ENCODE measurements at regions not wholly inside any gene's neighbourhood (a gene's known extent, or its start where the extent isn't known, plus 50 kb on each side); places are given as distances from the start of the nearest gene placed in this dataset.

DNA sequence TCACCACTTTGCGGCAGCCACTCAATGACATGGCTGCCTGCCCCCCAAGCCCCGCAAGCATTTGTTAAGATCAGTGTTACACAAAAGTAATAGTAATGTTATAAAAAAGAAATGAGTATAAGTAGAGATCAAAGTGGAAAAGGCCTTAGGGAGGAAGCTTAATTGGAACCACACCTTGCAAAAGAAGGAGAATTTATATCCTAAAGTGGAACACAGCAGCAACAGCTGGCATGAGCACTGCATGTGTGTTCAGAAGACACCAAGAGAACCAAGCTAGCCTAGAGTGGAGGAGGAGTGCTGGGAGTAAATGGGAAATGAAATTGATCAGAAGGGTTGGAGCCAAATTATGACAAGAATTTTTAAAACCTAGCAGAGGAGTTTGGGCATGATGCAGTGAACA is 73.1 kb upstream of the STK17B start:
- Histone ChIP-seq H3K27me3 (replicated peaks; ENCODE audit: insufficient read depth) (no peaks in the 10 kb centered on the region), H3K9me3 (no peaks in the 10 kb centered on the region), H3K4me1 (replicated peaks) (peaks cover 2% of the 10 kb centered on the region), H3K27ac (no peak overlapping the region), H3K36me3 (no peaks in the 10 kb centered on the region), H3K4me3 (no peak overlapping the region)
- TF ChIP-seq CTCF (IDR thresholded peaks at IDR 0.05) (no peak), POLR2AphosphoS5 (IDR thresholded peaks at IDR 0.05) (no peak), POLR2A (IDR thresholded peaks at IDR 0.05) (no peak)
- intact Hi-C loops (cut with DNase I) = no loop called here
- WGBS = 98% methylated on average over 2 of the region's 2 CpGs
- DNase-seq (ENCODE audit: low spot score) = no peak

DNA sequence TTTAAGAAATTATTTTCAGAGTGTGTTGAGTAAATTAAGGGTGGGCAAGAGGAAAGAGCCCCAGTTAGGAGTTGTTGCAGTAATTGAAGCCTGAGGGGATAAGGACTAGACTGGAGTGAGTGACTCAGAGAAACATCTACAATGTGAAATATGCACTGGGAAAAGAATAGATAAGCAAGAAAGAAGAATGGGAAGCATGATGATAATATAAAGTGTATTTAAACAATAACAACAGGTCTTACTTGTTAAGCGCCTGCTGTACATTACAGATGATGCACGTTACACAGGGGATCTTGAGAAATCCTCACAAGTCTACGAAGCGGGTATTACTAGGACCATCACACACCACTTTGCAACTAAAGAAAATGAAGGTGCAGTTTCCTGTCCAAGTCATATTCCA is 73.6 kb upstream of the STK17B start:
- H3K9me3 ChIP-seq = no peaks in the 10 kb centered on the region
- no peak overlapping the region for H3K4me3 ChIP-seq
- 93% methylated on average over 4 of the region's 4 CpGs for WGBS
- peaks cover 2% of the 10 kb centered on the region for H3K4me1 ChIP-seq (replicated peaks)
- TF ChIP-seq POLR2AphosphoS5 (IDR thresholded peaks at IDR 0.05) (no peak), CTCF (IDR thresholded peaks at IDR 0.05) (no peak), POLR2A (IDR thresholded peaks at IDR 0.05) (no peak)
- intact Hi-C loops (cut with DNase I) = no loop called here
- no peak overlapping the region for H3K27ac ChIP-seq
- no peak for DNase-seq (ENCODE audit: low spot score)
- H3K27me3 ChIP-seq (replicated peaks; ENCODE audit: insufficient read depth) = no peaks in the 10 kb centered on the region
- H3K36me3 ChIP-seq = no peaks in the 10 kb centered on the region

DNA sequence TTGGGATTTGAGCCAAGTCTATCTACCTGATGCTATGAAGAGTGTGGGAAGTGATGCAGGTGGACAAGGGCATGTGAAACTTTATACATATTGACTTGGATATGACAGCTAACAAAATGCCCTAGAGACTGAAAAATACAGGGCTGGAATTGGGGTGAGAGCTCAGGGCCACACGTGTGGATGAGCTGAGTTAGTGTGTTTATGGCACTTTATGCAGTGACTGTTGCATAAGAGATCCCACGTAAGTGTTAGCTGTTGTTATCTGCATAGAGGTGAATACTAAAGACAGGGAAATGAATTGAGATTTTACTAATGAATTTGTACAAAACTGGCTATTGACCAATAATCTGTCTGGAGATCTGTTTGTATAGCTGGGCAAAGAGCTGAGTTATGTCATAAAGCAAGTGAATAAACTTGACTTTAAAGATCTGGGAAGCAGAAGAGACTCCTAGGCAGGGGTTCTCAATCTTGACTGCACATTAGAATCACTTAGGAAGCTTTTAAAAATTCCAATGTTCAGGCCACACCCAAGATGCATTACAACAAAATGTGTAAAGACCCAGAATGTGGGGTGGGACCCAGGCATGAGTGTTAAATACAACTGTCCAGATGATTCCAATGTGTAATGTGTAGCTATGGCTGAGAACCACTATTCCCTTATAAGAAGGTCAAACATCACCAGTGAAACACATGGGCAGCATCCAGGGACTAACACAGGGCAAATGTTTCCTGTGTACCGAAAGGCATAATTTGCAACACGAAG is 74.2 kb upstream of the STK17B start:
- no peak overlapping the region for H3K27ac ChIP-seq
- intact Hi-C loops (cut with DNase I) = no loop called here
- TF ChIP-seq POLR2AphosphoS5 (IDR thresholded peaks at IDR 0.05) (no peak), POLR2A (IDR thresholded peaks at IDR 0.05) (no peak), CTCF (IDR thresholded peaks at IDR 0.05) (no peak)
- 73% methylated on average over 4 of the region's 4 CpGs for WGBS
- H3K36me3 ChIP-seq = no peaks in the 10 kb centered on the region
- DNase-seq (ENCODE audit: low spot score) = no peak
- no peaks in the 10 kb centered on the region for H3K27me3 ChIP-seq (replicated peaks; ENCODE audit: insufficient read depth)
- no peak overlapping the region for H3K4me3 ChIP-seq
- H3K9me3 ChIP-seq = no peaks in the 10 kb centered on the region
- H3K4me1 ChIP-seq (replicated peaks) = peaks cover 2% of the 10 kb centered on the region

GRCh38 chr2:196247114-196247975 is 76.0 kb upstream of the STK17B start:
- H3K27ac ChIP-seq = peak overlapping the region in 1 of 2 donors; percentile 9
- H3K4me3 ChIP-seq = no peak overlapping the region
- TF ChIP-seq POLR2A (IDR thresholded peaks at IDR 0.05) = no peak
- TF ChIP-seq POLR2AphosphoS5 (IDR thresholded peaks at IDR 0.05) = no peak
- TF ChIP-seq CTCF (IDR thresholded peaks at IDR 0.05) = no peak
- H3K9me3 ChIP-seq = no peaks in the 10 kb centered on the region
- no peaks in the 10 kb centered on the region for H3K36me3 ChIP-seq
- no peak for DNase-seq (ENCODE audit: low spot score)
- WGBS = 56% methylated on average over 8 of the region's 8 CpGs
- intact Hi-C loops (cut with DNase I) = no loop called here
- H3K4me1 ChIP-seq (replicated peaks) = peaks cover 2% of the 10 kb centered on the region
- no peaks in the 10 kb centered on the region for H3K27me3 ChIP-seq (replicated peaks; ENCODE audit: insufficient read depth)
